SK-N-SH (cell line): ENCODE measurements at regions not wholly inside any gene's neighbourhood (a gene's known extent, or its start where the extent isn't known, plus 50 kb on each side); places are given as distances from the start of the nearest gene placed in this dataset.

ENCODE experiments used
- CTCF ChIA-PET: fragments of 300-600, 350-600 bp; formaldehyde crosslinking; extraction: SDS; loops from one replicate; lab custom pipeline; 2021; lab: Yijun Ruan, JAX
- POLR2A ChIA-PET: fragments of 350-600 bp; sonication (Branson Sonifier 250); formaldehyde crosslinking; extraction: SDS; loops from one replicate; lab custom pipeline; 2020; ENCODE audit warnings: antibody characterized with exemption, inconsistent platforms; lab: Yijun Ruan, JAX
- DNase-seq: peaks from one replicate; pipeline ENCODE4 v3.0.0; 2012
- H2AFZ ChIP-seq: fragments of 200-600 bp; sonication (generic); 2 replicates; pipeline ENCODE4 v1.8.1; 2016; ENCODE audit warnings: antibody characterized with exemption, mild to moderate bottlenecking, low read depth
- H3F3A ChIP-seq: fragments of 200-600 bp; sonication (generic); replicated peaks from 2 replicates; pipeline ENCODE3; 2016; ENCODE audit warnings: antibody characterized with exemption, mild to moderate bottlenecking; ENCODE audit not compliant: insufficient read depth
- H3K27ac ChIP-seq, 2 experiments: fragments of 200-500 bp in 1 of 2; fragments of 200-600 bp in 1 of 2; sonication (Bioruptor generic) in 1 of 2; sonication (generic), shearing (Covaris generic) in 1 of 2; 2 replicates each; pipeline versions ENCODE4 v1.5.1 to v1.6.1; 2014 to 2016; ENCODE audit warnings: low read depth in 2 of 2, inconsistent platforms in 1 of 2, low read length in 1 of 2, mild to moderate bottlenecking in 1 of 2, mixed read lengths in 1 of 2
- H3K27me3 ChIP-seq: fragments of 200-600 bp; sonication (generic), shearing (Covaris generic); 2 replicates; pipeline ENCODE4 v1.6.1; 2016; ENCODE audit warnings: mixed run types; ENCODE audit not compliant: insufficient read depth
- H3K36me3 ChIP-seq, 2 experiments: fragments of 200-500 bp in 1 of 2; fragments of 200-600 bp in 1 of 2; sonication (Bioruptor generic) in 1 of 2; sonication (generic) in 1 of 2; replicated peaks in 1 of 2; 2 replicates each; pipeline versions ENCODE3 to v1.5.1; 2014 to 2016; ENCODE audit warnings: low read length in 1 of 2, mild to moderate bottlenecking in 1 of 2; ENCODE audit not compliant: insufficient read depth in 2 of 2, control insufficient read depth in 1 of 2
- H3K4me1 ChIP-seq, 2 experiments: fragments of 200-500 bp in 1 of 2; fragments of 200-600 bp in 1 of 2; sonication (Bioruptor generic) in 1 of 2; sonication (generic), shearing (Covaris generic) in 1 of 2; 2 replicates each; pipeline versions ENCODE4 v1.5.1 to v1.6.1; 2014 to 2016; ENCODE audit warnings: low read depth in 1 of 2, low read length in 1 of 2, mixed run types in 1 of 2; ENCODE audit not compliant: insufficient read depth in 2 of 2, control insufficient read depth in 1 of 2
- H3K4me2 ChIP-seq: fragments of 200-600 bp; sonication (generic), shearing (Covaris generic); 2 replicates; pipeline ENCODE4 v1.6.1; 2017; ENCODE audit warnings: mixed run types
- H3K4me3 ChIP-seq, 2 experiments: fragments of 200-500 bp in 1 of 2; fragments of 200-600 bp in 1 of 2; sonication (Bioruptor generic) in 1 of 2; sonication (generic), shearing (Covaris generic) in 1 of 2; 2 replicates each; pipeline versions ENCODE4 v1.5.1 to v1.8.1; 2014 to 2016; ENCODE audit warnings: low read depth in 2 of 2, inconsistent platforms in 1 of 2, low read length in 1 of 2, mild to moderate bottlenecking in 1 of 2, mixed read lengths in 1 of 2, moderate library complexity in 1 of 2
- H3K79me2 ChIP-seq: fragments of 200-600 bp; sonication (generic); 2 replicates; pipeline ENCODE4 v1.8.1; 2017; ENCODE audit warnings: mild to moderate bottlenecking; ENCODE audit not compliant: insufficient read depth
- H3K9ac ChIP-seq: fragments of 200-600 bp; sonication (generic); 2 replicates; pipeline ENCODE4 v1.6.1; 2017; ENCODE audit warnings: mixed run types
- H3K9me2 ChIP-seq: fragments of 200-600 bp; sonication (generic); 2 replicates; pipeline ENCODE4 v1.6.1; 2017; ENCODE audit warnings: mixed run types
- H3K9me3 ChIP-seq: fragments of 200-600 bp; sonication (generic); 2 replicates; pipeline ENCODE4 v1.6.1; 2017; ENCODE audit warnings: mixed run types, mild to moderate bottlenecking, moderate library complexity
- H4K20me1 ChIP-seq: fragments of 200-600 bp; sonication (generic); 2 replicates; pipeline ENCODE4 v1.6.1; 2017; ENCODE audit warnings: mild to moderate bottlenecking, mixed run types; ENCODE audit not compliant: insufficient read depth
- CHD2 ChIP-seq: fragments of 150-350 bp; IDR thresholded peaks from 2 replicates; pipeline ENCODE4 v1.6.1; 2018; ENCODE audit warnings: low read length; ENCODE audit not compliant: partially characterized antibody
- CTCF ChIP-seq: fragments of 200-600 bp; sonication (generic); IDR thresholded peaks from 2 replicates; pipeline ENCODE4 v1.6.1; 2017; ENCODE audit warnings: antibody characterized with exemption, mild to moderate bottlenecking, moderate library complexity
- EP300 ChIP-seq, 2 experiments: IDR thresholded peaks; 2 replicates each; pipeline versions ENCODE4 v1.4.0 to v1.6.1; 2012; ENCODE audit warnings: borderline replicate concordance in 1 of 2, low read depth in 1 of 2, low read length in 1 of 2
- EZH2phosphoT487 ChIP-seq: fragments of 200-600 bp; sonication (generic); IDR thresholded peaks from 2 replicates; pipeline ENCODE4 v1.6.1; 2017; ENCODE audit warnings: low read depth, mixed run types, mild to moderate bottlenecking, antibody characterized with exemption, moderate library complexity, borderline replicate concordance
- FOSL2 ChIP-seq: IDR thresholded peaks from 2 replicates; pipeline ENCODE4 v1.4.0; 2012; ENCODE audit warnings: low read depth, mild to moderate bottlenecking, moderate library complexity, borderline replicate concordance
- FOXJ3 ChIP-seq: sonication (generic); formaldehyde crosslinking; IDR thresholded peaks from 2 replicates; pipeline ENCODE4 v1.5.1; 2020; ENCODE audit warnings: mild to moderate bottlenecking, missing genetic modification reagents
- GABPA ChIP-seq: IDR thresholded peaks from 2 replicates; pipeline ENCODE4 v1.4.0; 2012; ENCODE audit warnings: low read depth, mild to moderate bottlenecking
- GATA2 ChIP-seq: sonication (generic); formaldehyde crosslinking; IDR thresholded peaks from 2 replicates; pipeline ENCODE4 v1.5.0; 2020; ENCODE audit warnings: mild to moderate bottlenecking, missing genetic modification reagents
- IRF3 ChIP-seq: fragments of 150-350 bp; IDR thresholded peaks from 2 replicates; pipeline ENCODE4 v1.6.1; 2016; ENCODE audit warnings: mild to moderate bottlenecking, low read depth, low read length
- JUND ChIP-seq: IDR thresholded peaks from 2 replicates; pipeline ENCODE4 v1.4.0; 2012
- MEF2A ChIP-seq: IDR thresholded peaks from 2 replicates; pipeline ENCODE4 v1.4.0; 2012; ENCODE audit warnings: low read depth, borderline replicate concordance
- NFIC ChIP-seq: IDR thresholded peaks from 2 replicates; pipeline ENCODE4 v1.4.0; 2012; ENCODE audit warnings: borderline replicate concordance
- NRF1 ChIP-seq: IDR thresholded peaks from 2 replicates; pipeline ENCODE4 v1.6.1; 2012; ENCODE audit warnings: low read depth, mild to moderate bottlenecking, low read length
- POLR2AphosphoS5 ChIP-seq: IDR thresholded peaks from 2 replicates; pipeline ENCODE4 v1.6.1; 2012; ENCODE audit warnings: low read depth, low read length
- TCF12 ChIP-seq: IDR thresholded peaks from 2 replicates; pipeline ENCODE4 v1.4.0; 2012
- TEAD4 ChIP-seq: IDR thresholded peaks from 2 replicates; pipeline ENCODE4 v1.4.0; 2012; ENCODE audit warnings: mild to moderate bottlenecking, borderline replicate concordance; ENCODE audit not compliant: insufficient read depth
- WGBS: methylation state at CpG from one replicate; pipeline ENCODE4 v1.1.6; 2017; ENCODE audit warnings: low lambda C conversion rate; 5-methylcytosine and 5-hydroxymethylcytosine counted together

- H3K27me3 ChIP-seq = no peaks in the 10 kb centered on the region
- peak overlapping the region; percentile 22; the same call in 1 of the 2 replicates for H3K4me2 ChIP-seq
- H3F3A ChIP-seq = peaks cover 18% of the 10 kb centered on the region
- CTCF ChIA-PET = no interaction called here
- DNase-seq = no peak
- no peak overlapping the region; a peak in 1 of 4 replicates for H3K4me3 ChIP-seq
- H3K9ac ChIP-seq = peak overlapping the region; percentile 9; the same call in 1 of the 2 replicates
- peak overlapping the region in 1 of 2 experiments; percentile 58; a peak in 2 of 4 replicates for H3K27ac ChIP-seq
- no peak overlapping the region for H2AFZ ChIP-seq
- H3K4me1 ChIP-seq = peaks cover 0 to 10% of the 10 kb centered on the region in 2 experiments; a peak in 1 of 4 replicates
- peaks cover 3% of the 10 kb centered on the region; the same call in 1 of the 2 replicates for H3K9me3 ChIP-seq
- POLR2A ChIA-PET = no interaction called here
- TF ChIP-seq TEAD4 (no peak), MEF2A (0 out of 2 replicates have a peak, but pooled peaks have one; percentile 17), FOXJ3 (no peak), NFIC (no peak), EP300 (IDR thresholded peaks at IDR 0.05; ENCODE audit: borderline replicate concordance in 1 of 2, low read depth in 1 of 2, low read length in 1 of 2) (0 out of 4 replicates have a peak, but pooled peaks of 1 of the 2 experiments have one; percentile 28), FOSL2 (peak; percentile 33; the same call in 1 of the 2 replicates), TCF12 (peak; percentile 47; the same call in 1 of the 2 replicates), JUND (peak; percentile 63), GABPA (no peak)
- H3K36me3 ChIP-seq = no peaks in the 10 kb centered on the region
- H3K79me2 ChIP-seq = no peaks in the 10 kb centered on the region
- H3K9me2 ChIP-seq = no peaks in the 10 kb centered on the region
- no peaks in the 10 kb centered on the region for H4K20me1 ChIP-seq
These were observed 368.9 kb upstream of the CTSO start for GRCh38 chr4:156322592-156322991.

- no peak for DNase-seq
- no peak overlapping the region for H2AFZ ChIP-seq
- H3F3A ChIP-seq = peaks cover 18% of the 10 kb centered on the region
- no peaks in the 10 kb centered on the region for H4K20me1 ChIP-seq
- TF ChIP-seq TCF12 = no peak
- TF ChIP-seq CHD2 = no peak
- no peak for TF ChIP-seq NFIC
- TF ChIP-seq NRF1 = no peak
- TF ChIP-seq EZH2phosphoT487 = no peak
- no peak for TF ChIP-seq IRF3
- TF ChIP-seq GATA2 (CRISPR knock-in tag) = no peak
- TF ChIP-seq CTCF = no peak
- no peak for TF ChIP-seq EP300 (IDR thresholded peaks at IDR 0.05; ENCODE audit: borderline replicate concordance in 1 of 2, low read depth in 1 of 2, low read length in 1 of 2)
- TF ChIP-seq POLR2AphosphoS5 = no peak
- 8% methylated on average over 2 of the region's 2 CpGs for WGBS
- peaks cover 0 to 10% of the 10 kb centered on the region in 2 experiments; a peak in 1 of 4 replicates for H3K4me1 ChIP-seq
- H3K36me3 ChIP-seq = no peaks in the 10 kb centered on the region
- no peak overlapping the region for H3K9ac ChIP-seq
- H3K27ac ChIP-seq = peak overlapping the region in 1 of 2 experiments; percentile 58; a peak in 1 of 4 replicates
- H3K4me3 ChIP-seq = no peak overlapping the region
- H3K9me2 ChIP-seq = no peaks in the 10 kb centered on the region
- no peaks in the 10 kb centered on the region for H3K79me2 ChIP-seq
- H3K27me3 ChIP-seq = no peaks in the 10 kb centered on the region
- H3K9me3 ChIP-seq = peaks cover 6% of the 10 kb centered on the region; the same call in 1 of the 2 replicates
- ChIA-PET POLR2A (no interaction called here), CTCF (no interaction called here)
- peak overlapping the region; percentile 22; the same call in 1 of the 2 replicates for H3K4me2 ChIP-seq
These were observed 367.5 kb upstream of the CTSO start for GRCh38 chr4:156321203-156321602.
